NCI-H446 treated with DMSO at 0.1 percent for 48 hours (cell line): ENCODE measurements at regions not wholly inside any gene's neighbourhood (a gene's known extent, or its start where the extent isn't known, plus 50 kb on each side); places are given as distances from the start of the nearest gene placed in this dataset.

Experiments used
- DNase-seq: peaks from one replicate; lab custom pipeline; 2025; lab: John Stamatoyannopoulos, UW

GRCh38 chr1:36717431-36717830 is 234.7 kb upstream of the CSF3R start:
- no peak for DNase-seq

DNA sequence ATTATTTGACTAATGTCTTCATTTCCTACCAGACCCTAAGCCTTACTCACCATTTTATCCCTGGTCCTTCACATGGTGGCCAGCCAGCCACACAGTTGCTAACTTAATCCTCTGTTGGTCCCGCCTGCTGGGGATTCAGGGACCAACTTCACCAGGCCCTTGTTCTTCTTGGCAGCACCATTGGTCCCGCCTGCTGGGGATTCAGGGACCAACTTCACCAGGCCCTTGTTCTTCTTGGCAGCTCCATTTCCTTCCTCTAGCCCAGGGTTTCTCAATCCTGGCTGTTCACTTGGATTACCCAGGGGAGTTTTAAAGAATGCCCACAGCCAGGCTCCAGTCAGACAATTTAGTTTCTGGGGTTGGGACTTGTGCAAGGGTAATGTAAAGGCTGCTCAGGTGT is 233.1 kb upstream of the CSF3R start:
- no peak for DNase-seq

DNA sequence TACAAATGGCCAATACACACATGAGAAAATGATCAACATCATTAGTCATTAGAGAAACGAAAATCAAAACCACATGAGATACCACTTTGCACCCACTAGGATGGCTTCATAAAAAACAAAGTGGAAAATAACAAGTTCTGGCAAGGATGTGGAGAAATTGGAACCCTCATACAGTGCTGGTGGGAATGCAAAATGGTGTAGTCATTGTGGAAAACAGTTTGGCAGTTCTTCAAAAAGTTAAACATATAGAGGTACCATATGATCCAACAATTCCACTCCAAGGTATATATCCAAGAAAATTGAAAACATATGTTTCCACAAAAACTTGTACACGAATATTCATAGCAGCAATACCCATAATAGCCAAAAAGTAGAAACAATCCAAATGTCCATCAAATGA is 231.6 kb upstream of the CSF3R start:
- DNase-seq: peak; percentile 87

DNA sequence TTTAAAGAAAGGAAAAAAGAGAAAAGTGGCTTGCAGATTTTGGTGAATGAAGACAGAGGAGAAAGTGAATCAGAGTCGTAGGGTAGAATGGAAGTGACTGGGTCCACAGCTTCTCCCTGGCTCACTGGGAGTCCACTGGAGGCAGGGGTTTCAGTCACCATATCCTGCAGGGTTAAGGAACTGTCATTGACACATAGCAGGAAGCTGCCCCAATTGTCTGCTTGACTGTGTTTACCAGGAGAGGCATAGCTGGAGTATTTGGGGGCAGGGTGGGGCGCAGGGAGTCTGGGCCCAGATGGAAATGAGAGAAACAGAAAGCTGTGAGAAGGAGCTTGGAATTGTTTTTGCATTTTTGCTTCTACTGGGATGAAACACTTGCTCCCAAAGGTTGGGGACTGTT is 228.8 kb upstream of the CSF3R start:
- DNase-seq: no peak

DNA sequence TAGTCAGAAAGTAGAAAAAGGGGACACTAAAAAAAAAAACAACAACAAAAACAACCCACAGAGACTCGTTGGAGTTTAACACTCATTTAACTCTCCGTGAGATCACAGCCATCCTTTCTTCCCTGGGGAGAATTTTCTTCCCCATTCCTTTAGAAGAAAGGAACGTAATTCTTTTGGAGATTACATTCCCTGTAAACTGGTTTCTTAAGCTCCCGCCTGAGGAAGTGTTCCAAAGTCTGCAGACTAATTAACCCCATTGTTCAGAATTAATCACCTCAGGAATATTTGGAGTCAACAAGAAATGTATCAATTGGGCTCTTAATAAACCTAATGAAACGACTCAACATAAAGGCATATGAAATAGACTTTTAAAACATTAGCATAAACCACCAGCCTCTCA is 228.2 kb upstream of the CSF3R start:
- no peak for DNase-seq

DNA sequence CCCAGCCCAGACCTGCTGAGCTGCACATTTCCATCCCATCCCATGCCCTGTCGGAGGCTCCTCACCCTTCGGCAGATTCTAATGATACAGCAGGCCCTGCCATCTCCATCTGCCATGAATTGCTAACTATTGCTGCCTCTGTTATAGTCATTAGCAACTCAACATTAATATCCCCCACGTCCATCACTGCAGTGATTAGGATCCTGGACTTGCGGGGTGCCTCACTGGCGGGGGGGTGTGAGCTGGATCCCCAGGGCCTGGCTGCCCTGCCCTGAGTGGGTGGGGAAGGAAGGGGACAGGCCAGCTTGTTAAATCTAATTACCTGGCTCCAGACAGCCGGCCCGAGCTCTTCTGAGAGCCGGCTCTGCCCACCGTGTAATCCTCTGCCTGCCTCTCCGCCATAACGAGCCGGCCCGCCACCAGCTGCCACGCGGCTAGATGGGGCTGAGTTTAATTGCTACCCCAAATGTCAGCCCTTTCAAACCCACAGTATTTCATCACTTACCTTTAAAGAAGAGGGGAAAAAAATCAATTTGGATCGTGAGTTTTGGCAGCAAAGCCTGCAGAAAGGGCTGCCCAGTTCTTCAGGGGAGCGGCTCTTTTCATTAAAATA is 227.3 kb upstream of the CSF3R start:
- DNase-seq: peak; percentile 79

GRCh38 chr1:36708587-36708986 is 225.9 kb upstream of the CSF3R start:
- no peak for DNase-seq

DNA sequence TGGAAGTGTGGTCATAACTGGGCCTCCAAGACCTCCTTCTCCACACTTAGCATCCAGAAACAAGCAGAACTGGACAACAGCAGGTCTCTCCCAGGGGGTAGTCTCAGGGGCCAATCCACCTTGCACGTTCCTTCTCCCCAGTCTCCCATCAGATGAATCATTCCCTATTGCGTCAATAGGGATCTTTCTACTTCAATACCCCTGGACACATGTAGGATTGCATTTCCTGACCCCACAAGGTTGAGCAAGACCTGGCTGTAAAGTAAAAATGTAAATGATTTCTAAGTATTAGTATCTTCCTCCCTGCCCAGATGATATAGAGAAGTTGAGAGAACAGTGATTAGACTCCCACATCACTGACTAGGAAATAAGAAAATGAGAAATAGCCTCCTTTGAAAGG is 224.5 kb upstream of the CSF3R start:
- peak; percentile 28 for DNase-seq

DNA sequence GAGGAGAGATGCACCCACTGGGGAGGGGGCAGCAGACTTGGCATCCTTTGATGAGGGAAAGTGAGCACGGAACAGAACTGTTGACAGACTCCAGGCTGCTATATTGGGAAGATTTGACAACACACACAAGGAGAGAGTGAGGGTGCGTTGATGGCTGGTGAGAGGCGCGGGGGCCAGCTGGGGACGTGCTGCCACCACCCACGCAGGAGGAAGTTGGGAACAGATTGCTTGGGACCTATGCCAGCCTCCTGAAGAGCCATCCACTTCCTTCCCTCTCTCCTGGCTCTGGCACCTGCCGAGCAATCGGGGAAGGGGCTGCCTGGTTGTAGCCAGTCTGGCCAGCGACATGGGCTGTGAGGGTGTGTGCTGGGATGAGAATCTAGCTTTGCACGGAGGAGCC is 223.7 kb upstream of the CSF3R start:
- DNase-seq: peak; percentile 91

DNA sequence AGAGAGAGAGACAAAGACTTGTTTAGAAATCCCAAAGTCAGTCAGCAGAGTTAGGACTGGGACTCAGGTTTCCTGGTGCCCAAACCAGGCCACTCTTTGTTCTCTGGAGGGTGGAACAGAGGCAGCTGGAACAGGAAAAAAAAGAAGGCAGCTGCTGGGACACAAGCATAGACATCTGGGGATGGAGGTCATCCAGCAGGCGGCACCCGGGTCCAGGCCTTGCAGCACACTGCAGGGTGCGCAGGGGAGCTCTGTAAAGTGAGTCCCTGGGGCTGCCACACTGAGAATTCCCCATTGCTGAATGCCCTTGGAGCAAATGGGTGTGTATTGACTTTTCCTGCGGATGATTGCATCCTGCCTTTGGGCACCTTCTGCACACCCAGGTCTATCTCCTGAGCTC is 222.9 kb upstream of the CSF3R start:
- DNase-seq: peak; percentile 46

DNA sequence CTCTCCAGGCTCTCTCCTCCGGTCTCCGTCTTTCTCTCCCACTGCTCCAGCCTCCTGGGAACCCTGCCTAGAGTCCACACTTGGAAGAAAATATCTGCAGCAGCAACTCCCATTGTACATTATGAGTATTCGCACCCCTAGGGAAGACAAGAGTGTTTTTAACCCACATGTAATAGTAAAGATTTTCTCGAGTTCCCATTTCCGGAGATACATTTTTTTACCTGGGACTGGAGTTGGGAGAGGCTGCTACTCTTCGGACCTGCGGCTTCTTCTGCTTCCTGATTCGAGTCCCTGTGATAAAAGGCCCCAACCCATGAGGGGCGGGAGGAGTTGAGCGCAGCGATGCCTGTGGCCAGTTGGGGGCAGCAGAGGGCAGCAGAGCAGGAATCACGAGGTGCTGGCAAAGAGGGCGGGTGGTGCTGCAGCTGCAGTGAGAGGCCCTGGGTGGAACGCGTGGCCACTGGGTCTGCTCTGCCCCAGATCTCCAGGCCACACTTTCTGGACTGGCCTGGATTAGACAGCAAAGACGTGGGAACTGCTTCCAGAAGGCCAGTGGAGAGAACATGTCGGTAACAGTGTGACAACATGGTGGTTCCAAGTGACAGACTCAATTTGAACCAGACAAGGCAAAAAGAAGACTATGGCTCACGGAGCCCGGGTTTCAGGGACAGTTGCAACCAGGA is 221.0 kb upstream of the CSF3R start:
- DNase-seq: peak; percentile 76

GRCh38 chr1:36702963-36703362 is 220.2 kb upstream of the CSF3R start:
- DNase-seq: no peak

DNA sequence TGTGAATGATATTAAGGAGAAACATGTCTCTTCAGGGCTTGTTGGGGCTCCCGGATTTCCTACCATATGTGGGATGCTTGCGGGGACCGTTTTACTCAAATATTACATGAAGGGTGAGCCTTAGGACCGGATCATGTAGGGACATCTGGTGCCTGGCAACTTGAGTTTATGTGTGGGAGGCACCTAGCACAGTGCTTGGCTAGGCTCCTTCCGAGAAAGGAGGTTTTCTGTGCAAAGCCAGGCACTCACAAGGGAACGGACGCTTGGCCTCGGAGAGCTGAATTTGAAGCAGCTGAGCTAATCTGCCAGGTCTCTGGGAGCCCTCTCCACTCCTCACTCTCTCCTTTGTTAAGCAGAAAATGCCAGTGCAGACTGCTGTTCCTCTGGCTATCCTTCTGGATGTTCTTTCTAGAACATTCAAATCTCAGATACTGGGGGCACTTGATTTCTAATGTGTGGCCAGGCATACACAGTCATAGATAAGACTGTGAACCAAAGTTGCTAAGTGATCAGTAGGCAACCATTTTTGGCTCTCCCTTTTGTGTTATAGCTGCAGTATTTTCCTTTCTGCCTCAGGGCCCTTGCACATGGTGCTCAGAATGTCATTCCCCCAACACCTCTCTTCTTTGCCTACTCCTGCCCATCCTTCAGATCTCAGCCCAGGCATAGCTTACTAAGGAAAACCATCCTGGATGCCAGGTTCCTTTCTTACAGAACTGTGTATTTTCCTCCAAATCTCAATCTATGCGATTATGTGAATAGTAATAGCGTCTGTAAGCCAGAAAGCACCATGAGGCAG is 216.6 kb upstream of the CSF3R start:
- DNase-seq: peak; percentile 86

- DNase-seq: no peak
These were observed 215.3 kb upstream of the CSF3R start for GRCh38 chr1:36697836-36698605.

DNA sequence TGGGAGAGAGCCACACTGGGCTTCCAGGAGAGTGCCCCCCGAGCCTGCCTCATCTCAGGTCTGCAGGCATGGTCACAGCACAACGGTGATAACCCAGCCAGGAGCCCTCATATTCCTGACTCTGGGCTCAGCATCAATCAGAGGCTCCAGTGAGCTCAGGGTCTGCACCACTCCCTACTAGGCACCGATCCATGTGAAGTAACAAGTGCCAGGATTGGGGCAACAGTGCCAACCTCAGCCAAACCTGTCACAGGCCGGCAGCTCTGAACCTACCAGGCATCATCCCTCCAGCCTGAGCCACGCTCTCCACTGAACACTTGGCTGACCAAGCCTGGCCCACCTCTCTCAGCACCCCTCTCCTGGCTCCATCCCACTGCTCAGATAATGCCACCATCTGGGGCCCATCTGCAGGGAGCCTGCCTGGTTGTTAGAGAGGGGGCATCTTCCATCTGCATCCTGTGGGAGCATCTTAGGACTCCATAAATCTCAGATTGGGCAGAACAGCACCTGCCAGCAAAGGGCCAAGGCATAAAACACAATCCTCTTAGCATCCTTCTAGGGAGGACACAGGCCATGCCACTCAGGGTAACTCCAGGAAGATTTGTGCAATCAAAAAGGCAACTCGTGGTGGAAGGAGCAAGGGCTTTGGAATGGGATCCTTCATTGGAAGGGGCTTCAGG is 213.7 kb upstream of the CSF3R start:
- peak; percentile 99 for DNase-seq

- no peak for DNase-seq
These were observed 210.9 kb upstream of the CSF3R start for GRCh38 chr1:36693603-36694002.

DNA sequence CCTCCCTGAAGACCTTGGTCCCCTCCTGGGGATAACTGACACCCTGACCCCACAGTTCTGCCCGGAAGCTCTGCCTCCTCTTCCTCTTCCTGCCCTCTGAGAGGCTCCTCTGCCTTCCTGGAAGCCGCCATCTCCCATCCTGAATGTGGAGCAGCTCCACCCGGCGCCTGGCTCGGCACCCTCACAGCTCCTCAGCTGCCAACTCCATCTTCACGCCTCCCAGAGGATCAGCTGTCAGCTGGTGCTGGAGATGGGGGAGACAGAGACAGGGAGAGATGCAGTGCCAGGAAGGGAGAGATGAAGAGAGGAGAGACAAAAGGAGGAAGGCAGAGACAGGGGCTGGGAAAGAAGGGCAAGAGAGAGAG is 210.4 kb upstream of the CSF3R start:
- peak; percentile 62 for DNase-seq

- DNase-seq: peak; percentile 61
These were observed 209.9 kb upstream of the CSF3R start for GRCh38 chr1:36692465-36693160.

- DNase-seq: no peak
These were observed 208.7 kb upstream of the CSF3R start for GRCh38 chr1:36691374-36691773.

DNA sequence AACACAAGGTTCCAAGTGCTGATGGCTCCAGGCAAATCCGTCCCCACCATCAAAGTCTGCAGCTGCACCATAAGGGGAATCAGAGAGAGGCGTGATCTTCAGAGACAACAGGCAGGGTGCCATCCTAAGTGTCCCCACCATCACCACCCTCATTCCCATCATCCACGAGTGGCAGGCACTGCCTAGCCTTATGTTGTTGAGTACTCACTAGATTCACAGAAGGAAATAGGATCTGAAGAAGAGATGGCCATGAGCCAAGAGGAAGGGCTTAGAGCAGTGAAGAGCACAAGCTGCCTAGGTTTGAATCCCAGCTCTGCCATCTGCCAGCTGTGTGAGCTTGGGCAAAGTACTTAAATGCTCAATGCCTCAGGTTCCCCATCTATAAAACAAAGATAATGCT is 207.3 kb upstream of the CSF3R start:
- peak; percentile 81 for DNase-seq

DNA sequence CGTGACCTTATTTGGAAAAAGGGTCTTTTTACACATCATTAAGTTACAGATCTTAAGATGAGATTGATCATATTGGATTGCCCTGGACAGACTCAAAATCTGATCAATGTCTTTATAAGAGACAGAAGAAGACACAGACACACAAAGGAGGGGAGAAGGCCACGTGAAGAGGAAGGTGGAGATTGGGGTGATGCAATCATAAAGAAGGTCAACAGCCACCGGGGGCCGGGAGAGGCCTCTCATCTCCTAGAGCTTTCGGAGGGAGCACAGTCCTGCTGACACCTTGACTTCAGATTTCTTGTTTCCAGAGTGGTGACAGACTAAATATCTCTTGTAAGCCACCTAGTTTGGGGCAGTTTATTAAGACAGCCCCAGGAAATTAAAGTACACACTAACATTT is 204.6 kb upstream of the CSF3R start:
- DNase-seq: no peak
